ENCODE measurements at regions not wholly inside any gene's neighbourhood (a gene's known extent, or its start where the extent isn't known, plus 50 kb on each side); places are given as distances from the start of the nearest gene placed in this dataset.

DNA sequence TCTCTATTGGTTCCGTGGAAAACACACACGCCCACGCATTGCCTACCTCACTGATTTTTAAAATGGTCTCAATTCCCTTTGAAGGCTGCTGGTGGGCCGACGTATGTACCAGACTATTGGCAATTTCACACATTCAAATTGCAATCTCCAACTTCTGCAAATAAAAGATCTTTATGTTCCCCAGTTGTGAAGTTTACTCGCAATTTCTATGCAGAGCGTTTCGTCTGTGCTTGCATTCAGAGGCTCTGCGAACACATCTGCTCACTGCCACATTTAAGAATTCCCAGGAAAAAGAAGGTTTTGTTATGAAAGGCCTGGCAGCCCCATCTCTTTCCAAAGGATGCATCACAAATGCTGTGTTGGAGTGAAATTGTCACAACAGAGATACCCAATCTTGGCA, 288.0 kb upstream of the KAZN start:
- no peak overlapping the region for H3K27ac ChIP-seq
- H3K4me3 ChIP-seq, result no peak overlapping the region
- no peaks in the 10 kb centered on the region for H3K79me2 ChIP-seq
- H3K9me2 ChIP-seq (replicated peaks; ENCODE audit: insufficient read depth), result no peaks in the 10 kb centered on the region
- WGBS (ENCODE audit: low lambda C conversion rate, missing lambda C conversion rate), result 94% methylated on average over 9 of the region's 9 CpGs
- no peaks in the 10 kb centered on the region for H3K27me3 ChIP-seq
- H3K4me1 ChIP-seq (ENCODE audit: insufficient read depth), result no peaks in the 10 kb centered on the region
- TF ChIP-seq CTCF (IDR thresholded peaks at IDR 0.05; ENCODE audit: poor library complexity), result no peak
- TF ChIP-seq EZH2phosphoT487 (IDR thresholded peaks at IDR 0.05; ENCODE audit: low read depth, severe bottlenecking, unreplicated experiment), result no peak
- TF ChIP-seq EZH2 (IDR thresholded peaks at IDR 0.05; ENCODE audit: borderline replicate concordance), result no peak
- no peaks in the 10 kb centered on the region for H3K36me3 ChIP-seq (replicated peaks; ENCODE audit: insufficient read depth, low read depth)
- no peak overlapping the region for H2AFZ ChIP-seq
- DNase-seq (ENCODE audit: low spot score), result no peak
- no peaks in the 10 kb centered on the region for H4K20me1 ChIP-seq (ENCODE audit: insufficient read depth, poor library complexity, severe bottlenecking)
- H3K9me3 ChIP-seq (ENCODE audit: low read depth), result no peaks in the 10 kb centered on the region
- H3K4me2 ChIP-seq, result no peak overlapping the region

GRCh38 chr1:14313731-14314431, 284.6 kb upstream of the KAZN start:
- Histone ChIP-seq H3K9me2 (replicated peaks; ENCODE audit: insufficient read depth) (no peaks in the 10 kb centered on the region), H3K36me3 (replicated peaks; ENCODE audit: insufficient read depth, low read depth) (no peaks in the 10 kb centered on the region), H2AFZ (no peak overlapping the region), H3K4me1 (ENCODE audit: insufficient read depth) (no peaks in the 10 kb centered on the region), H3K79me2 (no peaks in the 10 kb centered on the region), H3K4me2 (no peak overlapping the region), H3K27ac (no peak overlapping the region), H3K27me3 (no peaks in the 10 kb centered on the region), H4K20me1 (ENCODE audit: insufficient read depth, poor library complexity, severe bottlenecking) (no peaks in the 10 kb centered on the region), H3K4me3 (no peak overlapping the region), H3K9me3 (ENCODE audit: low read depth) (no peaks in the 10 kb centered on the region)
- 81% methylated on average over 1 of the region's 1 CpG for WGBS (ENCODE audit: low lambda C conversion rate, missing lambda C conversion rate)
- DNase-seq (ENCODE audit: low spot score), result no peak
- no peak for TF ChIP-seq EZH2phosphoT487 (IDR thresholded peaks at IDR 0.05; ENCODE audit: low read depth, severe bottlenecking, unreplicated experiment)
- no peak for TF ChIP-seq CTCF (IDR thresholded peaks at IDR 0.05; ENCODE audit: poor library complexity)
- TF ChIP-seq EZH2 (IDR thresholded peaks at IDR 0.05; ENCODE audit: borderline replicate concordance), result no peak

GRCh38 chr1:14318830-14319229, 279.7 kb upstream of the KAZN start:
- WGBS (ENCODE audit: low lambda C conversion rate, missing lambda C conversion rate), result 97% methylated on average over 1 of the region's 1 CpG
- no peaks in the 10 kb centered on the region for H3K27me3 ChIP-seq
- no peaks in the 10 kb centered on the region for H3K79me2 ChIP-seq
- no peak overlapping the region for H3K27ac ChIP-seq
- no peak for DNase-seq (ENCODE audit: low spot score)
- H3K9me3 ChIP-seq (ENCODE audit: low read depth), result no peaks in the 10 kb centered on the region
- TF ChIP-seq EZH2 (IDR thresholded peaks at IDR 0.05; ENCODE audit: borderline replicate concordance) (no peak), EZH2phosphoT487 (IDR thresholded peaks at IDR 0.05; ENCODE audit: low read depth, severe bottlenecking, unreplicated experiment) (no peak), CTCF (IDR thresholded peaks at IDR 0.05; ENCODE audit: poor library complexity) (no peak)
- no peak overlapping the region for H2AFZ ChIP-seq
- H3K9me2 ChIP-seq (replicated peaks; ENCODE audit: insufficient read depth), result no peaks in the 10 kb centered on the region
- no peaks in the 10 kb centered on the region for H3K36me3 ChIP-seq (replicated peaks; ENCODE audit: insufficient read depth, low read depth)
- H3K4me2 ChIP-seq, result no peak overlapping the region
- H4K20me1 ChIP-seq (ENCODE audit: insufficient read depth, poor library complexity, severe bottlenecking), result no peaks in the 10 kb centered on the region
- H3K4me1 ChIP-seq (ENCODE audit: insufficient read depth), result no peaks in the 10 kb centered on the region
- H3K4me3 ChIP-seq, result no peak overlapping the region

Measured in hepatocyte (in vitro differentiated cells).